Activated CD4-positive, alpha-beta T cell treated with anti-CD3 and anti-CD28 coated beads for 36 hours (primary cell): ENCODE measurements at regions not wholly inside any gene's neighbourhood (a gene's known extent, or its start where the extent isn't known, plus 50 kb on each side); places are given as distances from the start of the nearest gene placed in this dataset.

Source experiments
- ATAC-seq: fragments of 200-7000 bp; cut with Tn5 transposase; one replicate; pipeline ENCODE4 v1.10.0; 2021; ENCODE audit warnings: mild to moderate bottlenecking, moderate library complexity
- CTCF ChIA-PET: fragments of 350-600 bp; sonication (Branson Sonifier 250); formaldehyde crosslinking; loops from one replicate; lab custom pipeline; 2021; ENCODE audit warnings: antibody characterized with exemption; lab: Charles Lee
- POLR2A ChIA-PET: fragments of 350-600 bp; sonication (Branson Sonifier 250); formaldehyde crosslinking; loops from one replicate; lab custom pipeline; 2021; ENCODE audit warnings: antibody characterized with exemption, inconsistent platforms; lab: Charles Lee
- DNase-seq: peaks from one replicate; pipeline ENCODE4 v3.0.0-alpha.2; 2020
- H3K27ac Mint-ChIP-seq: one replicate; pipeline ENCODE4 v1.8.0; 2021; ENCODE audit warnings: mixed read lengths
- H3K27me3 Mint-ChIP-seq: one replicate; pipeline ENCODE4 v1.8.0; 2021; ENCODE audit warnings: mixed read lengths
- H3K36me3 Mint-ChIP-seq: one replicate; pipeline ENCODE4 v1.8.0; 2021; ENCODE audit warnings: low read depth, mixed read lengths
- H3K4me1 Mint-ChIP-seq: one replicate; pipeline ENCODE4 v1.8.0; 2021; ENCODE audit warnings: mixed read lengths
- H3K4me3 Mint-ChIP-seq: one replicate; pipeline ENCODE4 v1.8.0; 2021; ENCODE audit warnings: mild to moderate bottlenecking, moderate library complexity, mixed read lengths
- H3K9me3 Mint-ChIP-seq: one replicate; pipeline ENCODE4 v1.8.0; 2021; ENCODE audit warnings: low read depth, mixed read lengths
- intact Hi-C, 2 experiments: fragments of 100-400 bp; cut with DNase I in 1 of 2; cut with micrococcal nuclease in 1 of 2; formaldehyde crosslinking; loops; one replicate each; pipeline versions ENCODE4 v1.14.2 to v1.15.1; 2022 to 2024; cut with DNase I, micrococcal nuclease

DNA sequence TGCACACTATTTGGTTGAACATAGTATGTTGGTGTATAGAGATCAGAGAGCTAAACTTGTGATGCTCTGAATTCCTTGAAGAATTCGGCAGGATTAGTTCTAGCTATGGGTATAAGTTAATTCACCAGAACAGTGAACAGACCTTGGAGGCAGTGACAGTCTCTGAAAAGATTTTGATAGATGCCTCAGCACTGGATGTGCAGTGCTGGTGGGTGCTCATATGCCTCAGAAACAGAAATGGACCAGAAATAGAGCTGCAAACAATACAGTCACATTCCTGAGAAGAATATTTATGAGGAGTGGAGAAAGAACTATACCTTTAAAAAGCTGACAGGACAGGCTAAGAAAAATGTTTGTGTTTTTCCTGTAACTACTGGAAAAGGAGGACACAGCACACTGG is 747.7 kb downstream of the KCTD16 start:
- DNase-seq (no peak), ATAC-seq (no peak)
- Mint-ChIP-seq H3K27ac (no peak overlapping the region), H3K27me3 (no peaks in the 10 kb centered on the region), H3K4me1 (no peaks in the 10 kb centered on the region), H3K36me3 (no peaks in the 10 kb centered on the region), H3K4me3 (no peak overlapping the region), H3K9me3 (peaks cover 3% of the 10 kb centered on the region)
- POLR2A ChIA-PET: no interaction called here
- intact Hi-C loops: no loop called here
- CTCF ChIA-PET: no interaction called here

DNA sequence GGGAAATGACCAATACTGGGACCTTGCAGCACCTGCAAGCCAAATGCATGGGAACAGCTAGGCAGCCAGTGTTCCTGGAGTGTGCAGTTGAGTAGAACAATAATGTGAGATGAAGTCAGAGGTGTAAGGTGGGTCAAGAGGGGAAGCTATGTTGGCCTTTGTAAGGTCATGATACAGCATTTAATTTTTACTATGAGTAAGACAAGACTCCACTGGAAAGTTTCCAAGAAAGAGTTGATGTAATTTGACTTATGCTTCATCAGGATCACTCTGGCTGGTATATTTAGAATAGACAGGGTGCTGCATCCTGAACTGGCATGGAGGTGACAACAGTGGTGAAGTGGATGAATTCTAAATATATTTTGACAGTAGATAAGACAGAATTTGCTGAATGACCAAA is 744.8 kb downstream of the KCTD16 start:
- no peak for ATAC-seq
- intact Hi-C loops: no loop called here
- Mint-ChIP-seq H3K9me3 (peaks cover 3% of the 10 kb centered on the region), H3K27ac (no peak overlapping the region), H3K4me3 (no peak overlapping the region), H3K4me1 (no peaks in the 10 kb centered on the region), H3K36me3 (no peaks in the 10 kb centered on the region), H3K27me3 (no peaks in the 10 kb centered on the region)
- DNase-seq: no peak
- CTCF ChIA-PET: no interaction called here
- POLR2A ChIA-PET: no interaction called here

DNA sequence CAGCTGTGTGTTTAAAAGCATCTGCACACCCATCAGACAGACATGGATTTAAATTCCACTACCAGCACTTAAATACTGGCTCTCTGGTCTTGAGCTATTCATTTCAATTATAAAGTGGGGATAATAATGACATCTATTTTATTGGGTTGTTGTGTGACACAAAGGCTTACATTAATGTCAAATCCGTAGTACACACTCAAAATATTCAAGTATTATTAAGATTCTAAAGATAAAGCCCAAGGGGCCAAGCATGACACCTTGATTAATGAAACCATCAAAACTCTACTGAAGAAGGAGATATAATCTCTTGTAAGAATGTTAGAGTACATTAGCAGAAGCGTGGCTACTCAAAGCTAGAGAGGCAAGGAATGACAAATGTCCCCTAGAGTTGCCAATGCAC is 743.0 kb downstream of the KCTD16 start:
- Mint-ChIP-seq H3K4me1 (no peaks in the 10 kb centered on the region), H3K36me3 (no peaks in the 10 kb centered on the region), H3K9me3 (peaks cover 3% of the 10 kb centered on the region), H3K27ac (no peak overlapping the region), H3K27me3 (no peaks in the 10 kb centered on the region), H3K4me3 (no peak overlapping the region)
- CTCF ChIA-PET: no interaction called here
- DNase-seq: no peak
- POLR2A ChIA-PET: no interaction called here
- intact Hi-C loops: no loop called here
- ATAC-seq: no peak

DNA sequence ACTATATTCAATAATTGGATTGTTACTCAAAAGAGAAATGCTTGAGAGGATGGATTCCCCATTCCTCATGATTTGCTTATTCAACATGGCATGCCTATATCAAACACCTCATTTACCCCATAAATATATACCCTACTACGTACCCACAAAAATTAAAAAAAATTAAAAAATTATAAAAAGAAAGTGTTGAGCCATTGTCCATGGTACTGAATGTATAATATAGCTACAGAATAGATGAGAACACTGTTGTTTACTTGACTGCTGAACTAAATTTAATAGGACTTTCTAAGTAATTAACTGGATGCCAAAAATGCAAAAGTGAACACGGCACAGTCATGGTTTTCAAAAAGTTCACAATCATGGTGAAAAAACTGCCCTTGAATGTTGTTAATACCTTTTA is 725.8 kb downstream of the KCTD16 start:
- intact Hi-C loops: no loop called here
- Mint-ChIP-seq H3K4me3 (no peak overlapping the region), H3K36me3 (no peaks in the 10 kb centered on the region), H3K27ac (no peak overlapping the region), H3K4me1 (no peaks in the 10 kb centered on the region), H3K9me3 (peaks cover 8% of the 10 kb centered on the region), H3K27me3 (no peaks in the 10 kb centered on the region)
- DNase-seq (no peak), ATAC-seq (no peak)
- ChIA-PET CTCF (interaction anchor here (0.6 kb wide), 1 partner anchor 727 kb away, joined by 3 read pairs; no protein-coding TSS in a partner anchor), POLR2A (no interaction called here)

DNA sequence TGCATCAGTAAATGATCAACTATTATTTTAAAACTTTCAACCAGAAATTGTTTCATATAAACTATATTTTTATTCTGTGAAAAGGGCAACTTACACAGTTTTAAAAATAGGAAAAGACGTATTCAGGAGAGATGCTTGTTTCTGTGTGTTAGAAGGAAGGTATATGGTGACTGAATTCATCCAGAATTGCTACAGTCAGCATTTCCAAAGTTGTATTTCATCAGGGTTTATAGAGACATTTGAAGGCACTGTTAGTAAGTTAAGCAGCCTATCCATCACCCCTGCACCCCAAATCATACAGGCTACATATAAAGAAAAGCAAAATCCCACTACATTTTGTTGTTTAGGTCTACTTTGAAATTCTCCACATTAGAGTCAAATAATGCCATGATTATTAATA is 716.0 kb downstream of the KCTD16 start:
- Mint-ChIP-seq H3K4me3 (no peak overlapping the region), H3K27ac (no peak overlapping the region), H3K27me3 (no peaks in the 10 kb centered on the region), H3K9me3 (peaks cover 13% of the 10 kb centered on the region), H3K36me3 (no peaks in the 10 kb centered on the region), H3K4me1 (no peaks in the 10 kb centered on the region)
- CTCF ChIA-PET: no interaction called here
- intact Hi-C loops: no loop called here
- DNase-seq (no peak), ATAC-seq (no peak)
- POLR2A ChIA-PET: no interaction called here

DNA sequence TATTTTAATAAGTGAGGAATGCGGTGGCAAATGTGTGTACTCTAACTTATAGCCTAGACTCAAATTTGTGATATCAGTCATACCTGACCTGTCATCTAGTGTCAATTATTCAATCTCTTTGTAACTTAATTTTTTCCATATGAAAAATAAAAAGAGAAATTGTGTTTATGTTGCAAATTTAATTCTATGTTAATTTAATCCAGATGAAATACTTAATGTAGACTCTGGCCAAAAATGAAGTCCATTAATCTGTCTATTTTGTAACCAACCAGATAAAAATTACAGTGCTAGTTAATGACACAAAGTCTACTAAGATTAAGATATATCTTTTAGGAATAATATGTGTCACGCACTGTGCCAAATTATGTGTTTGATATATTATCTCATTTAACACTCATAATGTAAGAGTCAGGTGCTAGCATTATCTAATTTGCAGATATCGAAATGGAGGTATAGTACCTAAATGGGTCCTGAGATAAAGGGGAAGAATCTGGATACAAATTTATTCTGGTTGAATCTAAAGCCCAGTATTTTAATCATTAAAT is 712.1 kb downstream of the KCTD16 start:
- H3K9me3 Mint-ChIP-seq: peaks cover 3% of the 10 kb centered on the region
- H3K4me1 Mint-ChIP-seq: no peaks in the 10 kb centered on the region
- POLR2A ChIA-PET: no interaction called here
- H3K4me3 Mint-ChIP-seq: no peak overlapping the region
- no peak for DNase-seq
- H3K27ac Mint-ChIP-seq: no peak overlapping the region
- ATAC-seq: no peak
- H3K27me3 Mint-ChIP-seq: no peaks in the 10 kb centered on the region
- intact Hi-C loops: no loop called here
- CTCF ChIA-PET: no interaction called here
- no peaks in the 10 kb centered on the region for H3K36me3 Mint-ChIP-seq

DNA sequence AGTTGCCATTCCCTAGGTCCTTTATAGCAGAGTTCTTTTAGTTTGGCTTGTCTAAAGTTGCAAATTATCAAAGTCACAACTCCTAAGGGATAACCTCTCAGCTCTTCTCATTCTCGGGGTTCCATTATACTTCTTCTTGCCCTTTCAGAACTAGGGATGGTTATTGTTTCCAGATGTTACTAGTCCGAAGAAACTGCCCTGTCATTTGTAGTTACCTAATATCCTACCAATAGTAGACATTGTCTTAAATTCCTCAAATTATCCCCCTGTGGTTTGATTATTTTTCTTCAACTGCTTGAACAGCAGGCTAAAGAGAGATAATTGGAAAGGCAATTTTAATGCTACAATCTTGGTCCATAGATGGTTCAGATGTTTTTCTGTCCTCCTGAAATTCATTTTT is 709.8 kb downstream of the KCTD16 start:
- CTCF ChIA-PET: no interaction called here
- H3K27ac Mint-ChIP-seq: no peak overlapping the region
- DNase-seq (no peak), ATAC-seq (no peak)
- intact Hi-C loops: no loop called here
- peaks cover 4% of the 10 kb centered on the region for H3K9me3 Mint-ChIP-seq
- POLR2A ChIA-PET: no interaction called here
- H3K4me1 Mint-ChIP-seq: no peaks in the 10 kb centered on the region
- H3K36me3 Mint-ChIP-seq: no peaks in the 10 kb centered on the region
- H3K4me3 Mint-ChIP-seq: no peak overlapping the region
- H3K27me3 Mint-ChIP-seq: no peaks in the 10 kb centered on the region

DNA sequence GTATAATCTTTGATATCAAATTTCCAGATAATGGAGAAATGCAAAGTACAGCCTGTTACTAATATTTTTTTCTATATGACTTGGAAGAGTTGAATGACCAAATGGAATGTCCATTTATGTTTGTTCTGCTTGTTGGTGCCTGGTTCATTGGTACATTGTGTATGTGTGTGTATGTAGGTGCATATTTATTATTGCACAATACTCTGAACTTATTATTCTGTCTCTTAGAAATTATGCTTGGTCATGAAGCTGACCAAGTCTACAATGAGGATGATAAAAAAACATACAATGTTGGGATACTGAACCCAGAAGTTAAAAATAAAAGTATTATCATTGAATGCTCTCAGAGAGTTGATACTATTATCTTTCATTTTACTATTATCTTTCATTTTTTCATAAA is 706.3 kb downstream of the KCTD16 start:
- POLR2A ChIA-PET: no interaction called here

DNA sequence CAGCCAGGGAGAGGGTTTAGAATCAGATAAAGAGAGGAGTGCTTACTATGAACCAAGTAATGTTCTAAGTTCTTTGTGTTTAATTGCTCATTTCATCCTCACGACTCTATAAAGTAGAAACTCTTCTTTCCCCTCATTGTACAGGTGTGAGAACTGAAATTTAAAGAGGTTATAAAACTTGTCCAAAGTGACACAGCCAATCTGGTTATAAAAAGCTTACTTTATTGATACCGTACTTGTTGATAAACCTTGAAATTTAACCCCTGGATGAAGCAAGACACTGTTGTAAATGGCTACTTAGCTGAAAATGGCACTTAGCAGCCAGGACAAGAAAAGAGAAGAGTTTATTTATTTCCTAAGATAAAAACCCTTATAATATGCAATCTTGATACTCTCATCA is 702.4 kb downstream of the KCTD16 start:
- CTCF ChIA-PET: no interaction called here
- intact Hi-C loops: no loop called here
- H3K4me3 Mint-ChIP-seq: no peak overlapping the region
- peaks cover 1% of the 10 kb centered on the region for H3K9me3 Mint-ChIP-seq
- POLR2A ChIA-PET: no interaction called here
- no peaks in the 10 kb centered on the region for H3K27me3 Mint-ChIP-seq
- H3K36me3 Mint-ChIP-seq: no peaks in the 10 kb centered on the region
- H3K27ac Mint-ChIP-seq: no peak overlapping the region
- DNase-seq (no peak), ATAC-seq (no peak)
- no peaks in the 10 kb centered on the region for H3K4me1 Mint-ChIP-seq

More for the DNA sequence above, 706.3 kb downstream of the KCTD16 start:
- CTCF ChIA-PET: no interaction called here
- intact Hi-C loops: no loop called here
- Mint-ChIP-seq H3K27me3 (no peaks in the 10 kb centered on the region), H3K36me3 (no peaks in the 10 kb centered on the region), H3K4me3 (no peak overlapping the region), H3K9me3 (peaks cover 1% of the 10 kb centered on the region), H3K27ac (no peak overlapping the region), H3K4me1 (no peaks in the 10 kb centered on the region)
- ATAC-seq (no peak), DNase-seq (no peak)

DNA sequence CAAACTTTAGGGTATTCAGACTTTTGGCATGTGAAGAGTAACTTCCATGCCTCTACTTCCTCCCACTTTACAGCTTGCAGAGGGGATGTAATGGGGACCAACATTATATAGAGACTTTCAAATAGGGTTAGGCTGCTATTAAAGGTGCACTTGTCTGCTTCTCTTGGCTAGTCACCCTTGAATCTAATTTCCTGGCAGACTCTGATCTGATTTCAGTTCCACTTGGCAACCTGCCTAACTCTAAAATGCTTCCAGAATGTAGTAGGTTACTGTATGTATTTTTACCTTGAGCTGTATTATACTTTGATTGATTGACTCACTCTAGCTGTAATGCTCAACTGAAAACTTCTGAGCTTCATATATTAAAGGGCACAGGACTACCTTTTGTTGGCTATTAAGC is 693.4 kb downstream of the KCTD16 start:
- H3K36me3 Mint-ChIP-seq: no peaks in the 10 kb centered on the region
- ATAC-seq (no peak), DNase-seq (no peak)
- ChIA-PET CTCF (no interaction called here), POLR2A (no interaction called here)
- no peak overlapping the region for H3K4me3 Mint-ChIP-seq
- H3K4me1 Mint-ChIP-seq: no peaks in the 10 kb centered on the region
- H3K27ac Mint-ChIP-seq: no peak overlapping the region
- no peaks in the 10 kb centered on the region for H3K27me3 Mint-ChIP-seq
- intact Hi-C loops: no loop called here
- no peaks in the 10 kb centered on the region for H3K9me3 Mint-ChIP-seq

DNA sequence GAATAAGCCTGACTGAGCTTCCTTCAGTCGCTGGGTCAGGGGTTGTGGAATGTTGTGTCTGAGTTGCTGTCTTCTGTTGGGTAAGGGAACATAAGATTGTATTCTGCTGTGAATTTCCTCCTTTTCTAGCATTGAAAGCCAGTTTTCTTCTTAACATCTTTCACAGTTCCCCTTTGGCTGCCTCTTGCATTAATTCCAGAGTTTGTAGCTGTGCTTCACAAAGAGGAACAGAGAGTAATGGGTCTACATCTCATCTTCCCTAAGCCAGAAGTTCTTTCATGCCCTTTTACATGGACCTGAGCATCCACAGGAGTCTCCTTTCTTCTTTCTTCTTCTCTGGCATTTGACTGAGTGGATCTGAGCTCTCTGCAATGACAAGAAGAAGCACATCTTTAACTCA is 686.8 kb downstream of the KCTD16 start:
- POLR2A ChIA-PET: no interaction called here
- no peak for ATAC-seq
- H3K4me1 Mint-ChIP-seq: no peaks in the 10 kb centered on the region
- no peaks in the 10 kb centered on the region for H3K9me3 Mint-ChIP-seq
- H3K4me3 Mint-ChIP-seq: no peak overlapping the region
- no peak overlapping the region for H3K27ac Mint-ChIP-seq
- CTCF ChIA-PET: interaction anchor here (0.7 kb wide), 1 partner anchor 22 kb away, joined by 3 read pairs; no protein-coding TSS in a partner anchor
- intact Hi-C loops: no loop called here
- H3K36me3 Mint-ChIP-seq: no peaks in the 10 kb centered on the region
- no peaks in the 10 kb centered on the region for H3K27me3 Mint-ChIP-seq
- DNase-seq: no peak

DNA sequence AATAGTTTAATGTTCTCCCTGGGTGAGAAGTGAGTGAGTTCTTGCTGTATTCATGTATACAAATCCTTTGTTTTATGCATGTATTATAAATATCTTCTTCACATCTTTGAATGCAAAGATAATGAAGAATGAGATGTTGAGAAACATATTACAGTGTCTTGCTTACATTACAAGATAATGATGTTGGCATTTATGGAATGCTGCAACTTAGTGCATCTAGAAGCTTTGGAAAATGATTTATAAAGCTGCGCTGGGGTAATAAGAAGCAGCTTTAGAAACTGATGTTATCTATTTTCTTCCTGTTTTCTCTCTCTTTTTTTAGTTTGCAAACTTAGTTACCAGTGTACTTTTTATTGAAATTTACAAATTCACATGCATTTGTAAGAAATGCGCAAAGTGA is 673.4 kb downstream of the KCTD16 start:
- no peak for ATAC-seq
- H3K9me3 Mint-ChIP-seq: peaks cover 11% of the 10 kb centered on the region
- H3K27me3 Mint-ChIP-seq: no peaks in the 10 kb centered on the region
- no peaks in the 10 kb centered on the region for H3K4me1 Mint-ChIP-seq
- ChIA-PET POLR2A (no interaction called here), CTCF (no interaction called here)
- H3K27ac Mint-ChIP-seq: no peak overlapping the region
- H3K36me3 Mint-ChIP-seq: no peaks in the 10 kb centered on the region
- H3K4me3 Mint-ChIP-seq: no peak overlapping the region
- intact Hi-C loops: no loop called here
- DNase-seq: no peak

DNA sequence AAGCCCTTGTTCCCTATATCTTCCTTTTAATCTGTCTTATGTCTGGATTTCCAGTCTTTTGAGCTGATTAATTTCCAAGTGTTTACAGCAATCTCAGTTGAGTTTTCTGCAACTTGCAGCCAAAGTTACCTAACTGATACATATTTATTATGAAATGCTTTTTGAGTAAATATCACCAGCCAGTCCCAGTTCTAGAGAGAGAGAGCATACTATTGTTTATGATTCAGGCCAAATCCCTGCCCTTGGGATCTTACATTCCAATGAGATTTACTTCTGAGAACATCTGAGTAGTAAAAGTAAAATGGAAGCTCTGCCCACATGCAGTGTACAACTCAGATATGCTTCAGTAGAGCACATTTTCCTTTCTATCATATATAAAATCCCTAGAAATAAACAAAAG is 661.7 kb downstream of the KCTD16 start:
- intact Hi-C loops: no loop called here
- CTCF ChIA-PET: no interaction called here
- Mint-ChIP-seq H3K4me3 (no peak overlapping the region), H3K4me1 (no peaks in the 10 kb centered on the region), H3K27ac (no peak overlapping the region), H3K27me3 (no peaks in the 10 kb centered on the region), H3K9me3 (peaks cover 6% of the 10 kb centered on the region), H3K36me3 (no peaks in the 10 kb centered on the region)
- ATAC-seq (no peak), DNase-seq (no peak)
- POLR2A ChIA-PET: no interaction called here
